ENCODE measurements at regions not wholly inside any gene's neighbourhood (a gene's known extent, or its start where the extent isn't known, plus 50 kb on each side); places are given as distances from the start of the nearest gene placed in this dataset.

DNA sequence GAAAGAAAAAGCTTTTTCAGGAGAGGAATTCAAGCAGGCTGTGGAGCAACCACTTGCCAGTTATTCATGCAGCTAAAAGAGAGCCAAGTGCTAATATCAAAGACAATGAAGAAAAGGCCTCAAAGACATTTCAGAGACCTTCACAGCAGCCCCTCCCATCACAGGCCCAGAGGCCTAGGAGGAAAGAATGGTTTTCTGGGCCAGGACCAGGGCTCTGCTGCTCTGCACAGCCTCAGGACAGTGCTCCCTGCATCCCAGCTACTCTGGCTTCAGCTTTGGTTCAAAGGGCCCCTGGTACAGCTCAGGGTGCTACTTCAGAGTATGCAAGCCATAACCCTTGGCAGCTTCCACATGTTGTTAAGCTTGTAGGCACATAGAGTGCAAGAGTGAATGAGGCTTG, 119.5 kb downstream of the MSTN start:
- TF ChIP-seq POLR2A (IDR thresholded peaks at IDR 0.05) = no peak
- TF ChIP-seq, protein P1, sequence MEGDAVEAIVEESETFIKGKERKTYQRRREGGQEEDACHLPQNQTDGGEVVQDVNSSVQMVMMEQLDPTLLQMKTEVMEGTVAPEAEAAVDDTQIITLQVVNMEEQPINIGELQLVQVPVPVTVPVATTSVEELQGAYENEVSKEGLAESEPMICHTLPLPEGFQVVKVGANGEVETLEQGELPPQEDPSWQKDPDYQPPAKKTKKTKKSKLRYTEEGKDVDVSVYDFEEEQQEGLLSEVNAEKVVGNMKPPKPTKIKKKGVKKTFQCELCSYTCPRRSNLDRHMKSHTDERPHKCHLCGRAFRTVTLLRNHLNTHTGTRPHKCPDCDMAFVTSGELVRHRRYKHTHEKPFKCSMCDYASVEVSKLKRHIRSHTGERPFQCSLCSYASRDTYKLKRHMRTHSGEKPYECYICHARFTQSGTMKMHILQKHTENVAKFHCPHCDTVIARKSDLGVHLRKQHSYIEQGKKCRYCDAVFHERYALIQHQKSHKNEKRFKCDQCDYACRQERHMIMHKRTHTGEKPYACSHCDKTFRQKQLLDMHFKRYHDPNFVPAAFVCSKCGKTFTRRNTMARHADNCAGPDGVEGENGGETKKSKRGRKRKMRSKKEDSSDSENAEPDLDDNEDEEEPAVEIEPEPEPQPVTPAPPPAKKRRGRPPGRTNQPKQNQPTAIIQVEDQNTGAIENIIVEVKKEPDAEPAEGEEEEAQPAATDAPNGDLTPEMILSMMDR (IDR thresholded peaks at IDR 0.05) = no peak

All from heart left ventricle (tissue), 13 donors.